Suprapubic skin (tissue), 3 donors: ENCODE measurements at regions not wholly inside any gene's neighbourhood (a gene's known extent, or its start where the extent isn't known, plus 50 kb on each side); places are given as distances from the start of the nearest gene placed in this dataset.

Experiments
- POLR2A ChIP-seq, 2 donors: fragments of 450-650 bp; IDR thresholded peaks; one replicate each; pipeline ENCODE4 v1.6.1; 2017; ENCODE audit warnings: antibody characterized with exemption in 2 of 2, mild to moderate bottlenecking in 2 of 2, moderate library complexity in 2 of 2
- TF ChIP-seq, protein P1 (sequence below), 2 donors: fragments of 200-600 bp in 1 of 2; fragments of 450-650 bp in 1 of 2; sonication (generic) in 1 of 2; IDR thresholded peaks; one replicate each; pipeline ENCODE4 v1.5.1; 2016 to 2019; ENCODE audit warnings: antibody characterized with exemption in 2 of 2, mild to moderate bottlenecking in 1 of 2, moderate library complexity in 1 of 2

DNA sequence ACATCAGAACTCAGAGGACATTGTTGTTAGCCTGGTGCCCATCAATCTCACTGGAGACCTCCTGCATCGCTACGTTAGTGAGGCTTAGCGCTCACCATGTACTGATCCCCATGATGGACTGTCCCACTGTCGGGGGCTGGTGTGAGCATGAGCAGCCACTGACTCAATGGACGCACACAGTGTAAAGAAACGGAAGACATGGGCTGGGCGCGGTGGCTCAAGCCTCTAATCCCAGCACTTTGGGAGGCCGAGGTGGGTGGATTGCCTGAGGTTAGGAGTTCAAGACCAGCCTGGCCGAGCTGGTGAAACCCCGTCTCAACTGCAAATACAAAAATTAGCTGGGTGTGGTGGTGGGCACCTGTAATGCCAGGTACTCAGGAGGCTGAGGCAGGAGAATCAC, 112.9 kb downstream of the CRYBB2 start:
- no peak for TF ChIP-seq POLR2A (IDR thresholded peaks at IDR 0.05)
- TF ChIP-seq, protein P1, sequence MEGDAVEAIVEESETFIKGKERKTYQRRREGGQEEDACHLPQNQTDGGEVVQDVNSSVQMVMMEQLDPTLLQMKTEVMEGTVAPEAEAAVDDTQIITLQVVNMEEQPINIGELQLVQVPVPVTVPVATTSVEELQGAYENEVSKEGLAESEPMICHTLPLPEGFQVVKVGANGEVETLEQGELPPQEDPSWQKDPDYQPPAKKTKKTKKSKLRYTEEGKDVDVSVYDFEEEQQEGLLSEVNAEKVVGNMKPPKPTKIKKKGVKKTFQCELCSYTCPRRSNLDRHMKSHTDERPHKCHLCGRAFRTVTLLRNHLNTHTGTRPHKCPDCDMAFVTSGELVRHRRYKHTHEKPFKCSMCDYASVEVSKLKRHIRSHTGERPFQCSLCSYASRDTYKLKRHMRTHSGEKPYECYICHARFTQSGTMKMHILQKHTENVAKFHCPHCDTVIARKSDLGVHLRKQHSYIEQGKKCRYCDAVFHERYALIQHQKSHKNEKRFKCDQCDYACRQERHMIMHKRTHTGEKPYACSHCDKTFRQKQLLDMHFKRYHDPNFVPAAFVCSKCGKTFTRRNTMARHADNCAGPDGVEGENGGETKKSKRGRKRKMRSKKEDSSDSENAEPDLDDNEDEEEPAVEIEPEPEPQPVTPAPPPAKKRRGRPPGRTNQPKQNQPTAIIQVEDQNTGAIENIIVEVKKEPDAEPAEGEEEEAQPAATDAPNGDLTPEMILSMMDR (IDR thresholded peaks at IDR 0.05) = no peak
